Non-pigmented ciliary epithelial cell (primary cell): ENCODE measurements at regions not wholly inside any gene's neighbourhood (a gene's known extent, or its start where the extent isn't known, plus 50 kb on each side); places are given as distances from the start of the nearest gene placed in this dataset.
"Not testable (repeated sequence)": the region's sequence is repeated elsewhere in the genome, so short reads cannot be mapped to it uniquely, and the experiment has no call there.

Source experiments
- DNase-seq: peaks from one replicate; pipeline ENCODE4 v3.0.0-alpha.2; 2010; ENCODE audit warnings: low read depth

GRCh38 chr12:83349907-83350611 is 663.4 kb downstream of the TMTC2 start:
- DNase-seq = no peak

DNA sequence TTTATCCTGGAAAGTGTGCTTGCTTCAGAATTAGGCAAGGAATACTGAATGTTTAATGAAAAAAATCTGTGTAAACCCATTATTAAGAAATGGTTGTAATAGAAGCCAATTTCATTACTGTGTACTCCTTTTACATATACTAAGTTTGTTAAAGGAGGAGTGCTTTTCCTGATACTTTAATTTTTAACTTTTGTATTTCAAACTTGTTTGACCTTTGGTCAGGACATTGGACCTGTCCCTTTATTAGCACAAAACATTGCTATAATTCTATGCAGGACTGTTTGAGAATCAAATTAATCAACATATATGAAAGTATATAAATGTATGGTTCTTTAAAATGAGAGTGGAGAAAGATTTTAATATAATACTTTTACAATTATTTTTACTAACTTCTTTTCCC is 659.6 kb downstream of the TMTC2 start:
- no peak for DNase-seq

DNA sequence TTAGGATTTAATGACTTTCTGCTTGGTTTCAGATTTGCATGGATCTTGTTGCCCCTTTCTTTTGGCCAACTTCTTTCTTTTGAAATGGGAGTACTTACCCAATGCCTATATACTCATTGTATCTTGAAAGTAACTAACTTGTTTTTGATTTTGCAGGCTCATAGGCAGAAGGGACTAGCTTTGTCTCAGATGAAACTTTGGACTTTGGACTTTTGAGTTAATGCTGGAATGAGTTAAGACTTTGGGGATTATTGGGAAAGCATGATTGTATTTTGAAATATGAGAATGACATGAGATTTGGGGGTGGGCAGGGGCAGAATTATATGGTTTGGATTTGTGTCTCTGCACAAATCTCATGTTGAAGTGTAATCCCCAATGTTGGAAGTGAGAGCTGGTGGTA is 657.1 kb downstream of the TMTC2 start:
- no peak for DNase-seq

DNA sequence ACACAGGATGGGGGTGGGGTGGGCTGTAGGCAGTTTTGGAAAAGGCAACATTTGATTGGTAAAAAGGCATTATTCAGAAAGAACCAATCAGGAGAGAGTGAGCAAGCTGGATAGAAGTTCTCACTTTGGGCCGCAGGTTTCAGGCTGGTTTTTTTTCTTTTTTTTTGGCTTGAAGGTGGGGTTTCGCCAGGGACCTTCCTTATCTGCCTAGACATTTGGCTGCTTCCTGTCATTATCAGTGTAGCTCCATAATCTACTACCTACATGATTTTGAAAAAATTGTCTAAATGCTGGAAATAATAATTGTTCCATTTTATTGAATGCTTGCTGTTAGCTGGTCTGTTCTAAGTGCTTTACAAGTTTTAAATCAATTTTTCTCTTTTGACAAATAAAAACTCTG is 649.0 kb downstream of the TMTC2 start:
- no peak for DNase-seq

DNA sequence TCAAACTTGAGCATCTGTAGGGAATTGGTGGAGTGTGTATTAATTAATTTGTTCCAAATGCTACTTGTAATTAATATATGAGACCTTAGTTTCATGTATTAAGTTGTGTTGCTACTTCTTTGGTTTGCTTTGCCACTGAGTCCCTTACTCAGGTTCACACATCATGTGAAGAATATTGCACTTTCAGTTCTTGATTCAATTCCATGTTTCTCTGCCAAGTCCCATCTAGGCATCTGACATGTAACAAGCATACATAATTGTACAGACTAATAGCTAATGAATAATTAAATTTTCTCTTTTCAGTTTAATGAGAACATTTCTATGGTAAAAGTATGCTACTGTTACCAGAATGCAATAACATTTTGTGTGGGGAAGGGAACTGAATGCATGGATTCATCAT is 640.0 kb downstream of the TMTC2 start:
- no peak for DNase-seq

- DNase-seq = no peak
Observed at GRCh38 chr12:83323866-83324265, 637.2 kb downstream of the TMTC2 start.

- no peak for DNase-seq
Observed at GRCh38 chr12:83322809-83323208, 636.1 kb downstream of the TMTC2 start.

- no peak for DNase-seq
Observed at GRCh38 chr12:83321971-83322370, 635.3 kb downstream of the TMTC2 start.

GRCh38 chr12:83320350-83320749 is 633.6 kb downstream of the TMTC2 start:
- no peak for DNase-seq

DNA sequence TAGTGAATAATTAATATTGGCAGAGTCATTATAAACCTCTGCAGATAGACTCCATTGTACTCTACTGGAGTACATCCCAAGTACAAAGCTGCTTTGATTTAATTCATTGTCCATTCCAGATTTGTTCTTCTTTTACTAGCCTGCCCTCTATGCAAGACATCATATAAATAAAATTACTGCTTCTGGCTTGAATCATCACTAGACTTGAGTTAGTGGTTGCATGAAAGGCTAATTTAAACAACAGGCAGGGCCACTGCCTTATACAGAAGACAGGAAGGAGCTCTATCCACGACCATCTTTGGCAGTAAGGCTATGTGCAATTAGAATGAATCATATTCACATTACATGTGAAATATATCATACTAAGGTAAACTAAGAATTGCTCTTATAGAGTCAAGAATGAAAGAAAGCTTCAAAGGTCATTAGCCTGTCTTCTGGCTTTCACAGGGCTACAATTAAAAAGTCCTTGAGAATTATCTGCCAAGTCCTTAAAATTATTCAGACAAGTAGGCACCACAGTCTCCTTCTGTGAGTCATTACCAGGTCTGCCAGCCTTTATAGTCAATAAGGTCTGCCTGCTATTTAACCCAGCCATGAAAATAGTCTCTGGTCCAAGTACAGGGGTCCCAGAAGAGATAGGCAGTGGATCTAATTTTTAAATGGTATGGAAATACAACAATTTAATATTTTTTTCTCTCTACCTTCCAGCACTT is 631.8 kb downstream of the TMTC2 start:
- no peak for DNase-seq

- no peak for DNase-seq
Observed at GRCh38 chr12:83317595-83317994, 630.9 kb downstream of the TMTC2 start.

- no peak for DNase-seq
Observed at GRCh38 chr12:83313827-83314226, 627.1 kb downstream of the TMTC2 start.

GRCh38 chr12:83313322-83313721 is 626.6 kb downstream of the TMTC2 start:
- DNase-seq = no peak

GRCh38 chr12:83276904-83277303 is 590.2 kb downstream of the TMTC2 start:
- no peak for DNase-seq

GRCh38 chr12:83271201-83271600 is 584.5 kb downstream of the TMTC2 start:
- no peak for DNase-seq

- DNase-seq = no peak
Observed at GRCh38 chr12:83265808-83266207, 579.1 kb downstream of the TMTC2 start.

DNA sequence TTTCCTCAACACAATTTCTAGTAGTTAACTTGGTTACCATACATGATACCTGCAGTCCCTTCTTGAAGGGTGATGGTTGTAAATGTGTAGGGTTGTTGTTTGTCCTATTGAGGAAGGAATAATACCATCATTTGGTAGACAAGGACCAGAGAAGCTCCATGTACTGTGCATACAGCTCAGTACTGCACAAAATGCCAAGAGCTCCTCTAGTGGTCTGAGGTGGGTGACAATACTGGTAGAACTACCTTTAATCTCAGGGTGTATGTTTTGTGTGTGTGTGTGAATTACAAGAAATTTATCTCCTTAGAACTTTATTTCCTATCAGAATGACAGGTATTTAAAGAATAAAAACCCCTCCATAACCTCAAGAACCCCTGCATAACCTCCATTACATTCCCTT is 575.3 kb downstream of the TMTC2 start:
- no peak for DNase-seq

- DNase-seq = not testable (repeated sequence)
Observed at GRCh38 chr12:83260126-83260525, 573.4 kb downstream of the TMTC2 start.

DNA sequence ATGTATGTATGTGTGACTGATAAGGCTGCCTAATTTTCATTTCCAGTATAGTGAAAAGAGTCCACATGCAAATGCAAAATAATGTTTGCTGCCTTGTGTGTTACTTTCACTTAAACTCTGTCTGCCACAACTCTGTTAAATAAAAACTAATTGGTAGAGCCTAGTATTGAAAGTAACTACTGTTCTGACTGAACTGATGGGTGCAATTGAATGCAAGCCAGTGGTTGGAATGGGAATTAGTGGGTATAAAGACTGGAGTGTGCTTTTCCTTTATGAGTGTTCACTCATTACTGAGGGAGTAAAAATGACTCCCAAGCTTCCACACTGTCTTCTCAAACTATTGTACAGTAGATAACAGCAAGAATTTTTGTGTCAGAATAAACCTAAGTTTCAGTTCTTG is 571.0 kb downstream of the TMTC2 start:
- no peak for DNase-seq

GRCh38 chr12:83256562-83256961 is 569.9 kb downstream of the TMTC2 start:
- no peak for DNase-seq

GRCh38 chr12:83250866-83251265 is 564.2 kb downstream of the TMTC2 start:
- no peak for DNase-seq

DNA sequence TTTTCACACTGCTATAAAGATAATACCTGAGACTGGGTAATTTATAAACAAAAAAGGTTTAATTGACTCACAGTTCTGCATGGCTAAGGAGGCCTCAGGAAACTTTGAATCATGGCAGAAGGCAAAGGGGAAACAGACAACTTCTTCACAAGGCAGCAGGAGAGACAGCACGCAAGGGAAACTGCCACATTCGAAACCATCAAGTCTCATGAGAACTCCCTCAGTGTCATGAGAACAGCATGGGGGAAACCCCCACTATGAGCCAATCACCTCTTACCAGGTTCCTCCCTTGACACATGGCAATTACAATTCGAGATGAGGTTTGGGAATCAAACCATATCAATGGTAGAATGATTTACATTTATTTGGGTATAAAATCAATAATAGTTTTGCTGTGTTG is 558.5 kb downstream of the TMTC2 start:
- DNase-seq = no peak

DNA sequence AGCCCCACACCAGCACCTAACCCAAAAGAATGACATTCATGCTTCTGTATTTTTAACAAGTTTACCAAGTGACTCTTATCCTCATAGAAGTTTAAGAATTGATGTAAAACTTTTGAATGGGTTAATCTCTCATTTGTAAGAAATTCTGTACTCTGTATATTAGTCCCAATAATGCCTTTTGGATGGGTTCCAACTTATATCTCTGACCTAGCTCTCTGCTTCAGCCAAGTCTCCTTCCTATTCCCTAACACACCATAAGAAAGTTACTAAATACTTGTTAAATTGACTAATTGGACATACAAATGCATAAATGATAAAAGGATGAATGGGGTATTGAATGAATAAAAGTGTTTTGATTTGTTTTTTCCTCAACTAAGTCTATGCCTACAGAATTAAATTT is 557.3 kb downstream of the TMTC2 start:
- DNase-seq = no peak

DNA sequence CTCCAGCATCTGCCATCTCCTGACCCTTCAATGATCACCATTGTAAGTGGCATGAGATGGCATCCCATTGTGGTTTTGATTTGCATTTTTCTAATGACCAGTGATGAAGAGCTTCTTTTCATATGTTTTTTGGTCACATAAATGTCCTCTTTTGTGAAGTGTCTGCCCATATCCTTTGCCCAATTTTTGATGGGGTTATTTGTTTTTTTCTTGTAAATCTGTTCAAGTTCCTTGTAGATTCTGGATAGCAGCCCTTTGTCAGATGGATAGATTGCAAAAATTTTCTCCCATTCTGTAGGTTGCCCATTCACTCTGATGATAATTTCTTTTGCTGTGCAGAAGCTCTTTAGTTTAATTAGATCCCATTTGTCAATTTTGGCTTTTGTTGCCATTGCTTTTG is 547.3 kb downstream of the TMTC2 start:
- DNase-seq = not testable (repeated sequence)
